HTR-8/SVneo (cell line): ENCODE measurements at regions not wholly inside any gene's neighbourhood (a gene's known extent, or its start where the extent isn't known, plus 50 kb on each side); places are given as distances from the start of the nearest gene placed in this dataset.
"Not testable (repeated sequence)": the region's sequence is repeated elsewhere in the genome, so short reads cannot be mapped to it uniquely, and the experiment has no call there.

Experiments
- DNase-seq: peaks from one replicate; pipeline ENCODE4 v3.0.0; 2011; ENCODE audit warnings: low spot score, mixed read lengths; ENCODE audit not compliant: insufficient read length
- FAIRE-seq: peaks from 2 replicates; lab custom pipeline; 2011; peaks lifted over from hg19 to GRCh38; lab: Jason Lieb, UNC

GRCh38 chr4:129929052-129929451 lies 833.1 kb downstream of the C4orf33 start:
- DNase-seq = peak; percentile 12
- no peak for FAIRE-seq

DNA sequence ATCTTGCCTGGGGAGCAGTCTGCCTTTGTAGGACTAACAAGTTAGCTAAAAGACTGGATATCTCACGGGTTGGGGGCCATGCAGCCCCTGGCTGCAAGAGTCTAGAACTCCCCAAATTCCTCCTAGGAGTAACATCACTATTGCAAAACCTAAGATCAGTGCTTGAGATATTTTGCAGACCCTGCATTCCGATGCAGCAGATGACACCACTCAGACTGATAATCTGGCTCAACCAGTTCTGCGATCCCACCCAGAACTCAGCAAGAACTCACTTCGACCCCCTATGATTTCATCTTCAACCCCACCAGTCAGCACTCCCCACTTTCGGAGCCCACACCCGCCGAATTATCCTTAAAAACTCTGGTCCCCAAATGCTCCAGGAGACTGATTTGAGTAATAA lies 834.0 kb downstream of the C4orf33 start:
- FAIRE-seq = no peak
- no peak for DNase-seq

DNA sequence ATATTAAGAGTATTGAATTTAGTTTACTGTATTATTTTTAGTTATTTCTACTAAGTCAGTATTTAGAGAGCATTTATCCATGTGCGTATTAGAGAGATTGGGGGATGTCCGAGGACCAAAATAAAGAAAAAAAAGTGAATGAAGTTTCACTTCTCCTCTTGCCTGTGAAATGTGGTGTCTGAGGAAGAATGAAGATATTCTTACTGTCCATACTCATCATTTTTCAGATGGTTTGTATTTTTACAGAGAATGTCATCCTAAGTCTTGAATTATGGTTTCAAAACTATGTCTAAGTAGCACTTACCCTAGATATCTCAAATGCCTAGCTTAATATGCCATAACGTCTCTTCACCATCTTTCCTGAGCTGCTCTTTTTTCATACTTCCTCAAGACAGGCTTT lies 854.3 kb downstream of the C4orf33 start:
- no peak for FAIRE-seq
- no peak for DNase-seq

DNA sequence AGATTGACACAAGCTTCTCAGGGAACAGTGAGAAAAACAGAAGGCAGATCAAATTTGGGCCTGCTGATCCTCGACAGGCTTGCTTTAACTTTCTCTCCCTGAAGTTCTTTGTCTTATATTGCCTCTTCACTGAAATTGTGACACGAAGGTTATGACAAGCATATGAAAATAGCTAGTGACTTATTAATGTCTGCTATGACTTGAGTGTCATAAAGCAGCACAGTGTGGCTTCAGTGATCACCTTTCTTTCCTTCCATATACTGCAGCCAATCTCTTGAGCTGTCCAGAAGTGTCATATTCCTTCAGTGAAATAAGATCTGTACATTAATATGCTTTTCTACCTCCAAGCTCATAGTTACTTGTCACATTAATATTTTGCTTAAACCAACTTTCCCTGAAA lies 870.2 kb downstream of the C4orf33 start:
- FAIRE-seq (no peak), DNase-seq (no peak)

DNA sequence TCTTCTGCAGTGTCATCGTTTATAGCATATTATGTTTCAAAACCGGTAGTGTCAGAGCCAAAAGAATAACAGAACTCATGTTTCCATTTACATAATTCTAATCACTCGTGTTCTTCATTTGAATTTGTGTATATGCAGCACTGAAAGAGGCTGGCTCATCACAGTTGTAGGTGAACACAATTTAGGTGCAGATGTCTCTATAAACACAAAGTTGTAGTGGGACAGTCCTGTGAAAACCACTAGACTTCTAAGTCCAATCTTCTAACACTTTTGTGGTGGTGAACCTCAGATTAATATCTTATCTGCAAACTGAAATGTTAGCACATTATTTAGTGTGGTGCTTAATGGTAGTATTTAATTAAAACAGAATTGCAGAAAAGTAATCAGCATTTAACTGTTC lies 872.4 kb downstream of the C4orf33 start:
- no peak for FAIRE-seq
- no peak for DNase-seq

DNA sequence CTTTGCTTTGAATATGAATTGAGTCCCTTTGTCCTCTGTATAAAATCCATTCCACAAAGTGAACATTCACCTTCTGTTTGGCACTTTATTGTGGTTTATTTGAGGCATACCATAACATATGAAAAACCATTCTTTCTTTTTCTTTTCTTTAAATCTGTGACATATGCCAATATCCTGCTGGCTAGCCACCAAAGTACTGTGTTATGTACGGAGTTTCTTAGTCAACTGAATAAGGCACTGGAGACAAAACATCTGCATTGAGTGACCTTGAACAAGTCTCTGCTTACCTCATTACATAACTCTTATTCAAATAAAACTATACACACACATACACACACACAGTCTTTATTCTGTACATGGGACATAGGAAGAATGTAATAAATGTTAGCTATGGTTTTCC lies 872.8 kb downstream of the C4orf33 start:
- DNase-seq (no peak), FAIRE-seq (no peak)

GRCh38 chr4:129970801-129971200 lies 874.8 kb downstream of the C4orf33 start:
- DNase-seq = no peak
- FAIRE-seq = no peak

- DNase-seq = no peak
- FAIRE-seq = no peak
Observed at GRCh38 chr4:129971419-129971818, 875.5 kb downstream of the C4orf33 start.

- FAIRE-seq = no peak
Observed at GRCh38 chr4:129972257-129972656, 876.3 kb downstream of the C4orf33 start.

GRCh38 chr4:129974730-129975129 lies 878.8 kb downstream of the C4orf33 start:
- no peak for FAIRE-seq
- DNase-seq = no peak

More at GRCh38 chr4:129972257-129972656, 876.3 kb downstream of the C4orf33 start:
- no peak for DNase-seq

DNA sequence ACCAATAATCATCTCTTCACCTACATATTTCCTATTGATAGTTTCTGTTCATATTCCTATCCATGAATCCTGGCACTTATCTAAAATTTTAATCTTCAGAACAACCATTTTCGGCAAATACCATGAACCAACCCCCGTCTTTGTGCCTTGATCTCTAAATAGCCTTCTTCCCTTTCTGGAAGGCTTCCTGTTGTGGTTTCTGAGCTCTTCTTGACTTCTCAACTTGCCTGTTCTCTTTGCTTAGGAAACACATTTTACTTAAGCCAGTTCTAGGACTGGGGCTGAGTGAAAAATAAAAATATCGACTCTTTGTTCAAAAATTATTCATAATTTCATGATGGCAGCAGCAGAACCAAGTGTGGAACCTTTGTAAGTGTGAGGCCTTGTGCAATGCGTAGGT lies 882.4 kb downstream of the C4orf33 start:
- FAIRE-seq = no peak
- no peak for DNase-seq

GRCh38 chr4:129988957-129989356 lies 893.0 kb downstream of the C4orf33 start:
- FAIRE-seq (no peak), DNase-seq (no peak)

DNA sequence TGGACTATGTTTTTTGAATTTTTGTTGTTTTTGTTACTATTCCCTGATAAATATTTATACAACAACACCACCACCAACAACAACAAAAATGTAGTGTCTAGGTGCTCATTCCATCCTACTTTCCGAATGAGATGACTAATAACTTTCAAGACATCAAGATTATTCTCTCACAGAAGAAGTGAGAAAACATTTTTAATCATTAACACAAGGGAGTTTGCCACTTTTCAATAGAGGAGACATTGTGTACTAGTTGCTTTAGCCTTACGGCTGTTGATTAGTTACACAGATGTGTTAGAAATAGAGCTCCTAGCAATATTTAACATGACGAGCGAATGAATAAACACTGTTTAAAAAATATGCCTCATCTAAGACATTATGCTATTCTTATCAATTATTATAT lies 898.8 kb downstream of the C4orf33 start:
- FAIRE-seq (no peak), DNase-seq (no peak)

DNA sequence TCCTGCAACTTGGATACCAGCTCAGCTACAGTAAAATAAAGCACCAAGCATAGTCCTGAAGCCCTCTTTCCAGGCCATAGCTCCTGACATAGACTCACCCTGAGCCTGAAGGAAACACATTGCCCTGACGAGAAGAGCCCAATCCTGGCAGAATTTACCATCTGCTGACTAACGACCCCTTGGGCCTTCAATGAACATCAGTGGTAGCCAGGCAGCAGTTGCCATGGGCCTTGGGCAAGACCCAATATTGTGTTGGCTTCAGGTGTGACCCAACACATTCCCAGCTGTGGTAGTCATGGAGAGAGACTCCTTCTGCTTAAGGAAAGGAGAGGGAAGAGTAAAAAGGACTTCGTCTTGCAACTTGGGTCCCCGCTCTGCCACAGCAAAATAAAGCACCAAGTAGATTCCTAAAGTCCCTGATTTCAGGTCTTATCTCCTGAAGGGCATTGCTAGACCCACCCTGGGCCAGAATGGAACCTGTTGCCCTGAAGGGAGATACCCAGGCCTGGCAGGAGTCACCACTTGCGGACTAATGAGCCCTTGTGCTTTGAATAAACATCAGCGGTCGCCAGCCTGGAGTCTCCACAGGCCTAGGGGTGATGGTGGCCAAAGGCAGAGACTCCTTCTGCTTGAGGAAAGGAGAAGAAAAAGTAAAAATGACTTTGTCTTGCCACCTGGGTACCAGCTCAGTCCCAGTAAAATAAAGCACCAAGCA lies 902.6 kb downstream of the C4orf33 start:
- no peak for DNase-seq
- no peak for FAIRE-seq

DNA sequence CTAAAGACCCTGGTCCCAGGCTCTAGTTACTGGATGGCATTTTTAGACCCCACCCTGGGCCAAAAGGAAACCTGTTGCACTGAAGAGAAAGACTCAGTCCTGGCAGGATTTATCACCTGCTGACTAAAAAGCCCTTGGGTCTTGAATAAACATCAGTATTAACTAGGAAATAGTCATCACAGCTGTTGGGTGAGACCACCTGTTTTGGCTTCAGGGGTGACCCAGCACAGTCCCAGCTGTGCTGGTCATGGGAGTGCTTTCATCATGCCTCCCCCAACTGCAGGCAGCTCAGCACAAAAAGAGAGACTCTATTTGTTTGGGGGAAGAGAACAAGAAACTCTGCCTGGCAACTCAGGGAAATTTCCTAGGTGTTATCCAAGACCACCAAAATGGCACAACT lies 903.2 kb downstream of the C4orf33 start:
- FAIRE-seq (no peak), DNase-seq (no peak)

GRCh38 chr4:130008461-130008860 lies 912.5 kb downstream of the C4orf33 start:
- FAIRE-seq = no peak
- no peak for DNase-seq

DNA sequence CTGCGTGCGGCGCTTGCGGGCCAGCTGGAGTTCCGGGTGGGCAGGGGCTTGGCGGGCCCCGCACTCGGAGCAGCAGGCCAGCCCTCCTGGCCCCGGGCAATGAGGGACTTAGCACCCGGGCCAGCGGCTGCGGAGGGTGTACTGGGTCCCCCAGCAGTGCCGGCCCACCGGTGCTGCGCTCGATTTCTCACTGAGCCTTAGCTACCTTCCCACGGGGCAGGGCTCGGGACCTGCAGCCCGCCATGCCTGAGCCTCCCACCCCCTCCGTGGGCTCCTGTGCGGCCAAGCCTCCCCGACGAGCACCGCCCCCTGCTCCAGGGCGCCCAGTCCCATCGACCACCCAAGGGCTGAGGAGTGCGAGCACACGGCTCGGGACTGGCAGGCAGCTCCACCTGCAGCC lies 916.9 kb downstream of the C4orf33 start:
- FAIRE-seq, DNase-seq: not testable (repeated sequence)

DNA sequence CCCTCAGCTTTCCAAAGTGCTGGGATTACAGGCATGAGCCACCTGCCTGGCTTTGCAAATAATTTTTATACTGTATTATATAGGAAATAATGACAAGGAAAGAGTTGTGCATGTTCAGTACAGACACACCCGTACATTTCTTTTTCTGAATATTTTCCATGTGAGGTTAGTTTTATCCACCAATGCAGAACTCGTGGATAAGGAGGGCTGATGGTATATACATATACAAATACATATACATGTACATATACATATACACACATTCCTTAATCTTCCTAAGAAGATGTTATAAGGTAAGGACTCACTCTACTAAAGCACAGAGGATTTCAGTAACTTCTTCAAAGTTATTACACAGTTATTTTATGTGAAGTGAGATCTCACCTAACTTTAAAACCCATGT lies 925.8 kb downstream of the C4orf33 start:
- DNase-seq (no peak), FAIRE-seq (no peak)

GRCh38 chr4:130023088-130023487 lies 927.1 kb downstream of the C4orf33 start:
- DNase-seq = no peak
- FAIRE-seq = no peak

DNA sequence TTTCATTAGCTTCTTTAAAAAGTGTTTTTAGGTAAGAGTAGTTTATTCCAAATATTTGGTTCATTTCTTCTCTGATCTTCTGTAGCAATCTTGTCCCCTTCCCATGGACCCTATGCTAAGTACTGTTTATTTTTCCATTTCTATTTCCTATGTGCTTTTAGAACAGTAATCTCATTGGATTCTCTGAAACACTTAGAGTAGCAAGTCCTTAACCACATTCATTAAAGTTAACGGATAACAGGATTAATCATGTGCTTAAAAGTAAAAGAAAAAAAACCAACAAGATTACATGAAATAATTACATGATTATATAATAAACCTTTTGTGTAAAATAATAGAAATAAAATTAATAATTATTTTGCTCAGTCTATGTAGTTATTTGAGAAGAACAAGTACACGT lies 929.7 kb downstream of the C4orf33 start:
- FAIRE-seq (no peak), DNase-seq (no peak)

DNA sequence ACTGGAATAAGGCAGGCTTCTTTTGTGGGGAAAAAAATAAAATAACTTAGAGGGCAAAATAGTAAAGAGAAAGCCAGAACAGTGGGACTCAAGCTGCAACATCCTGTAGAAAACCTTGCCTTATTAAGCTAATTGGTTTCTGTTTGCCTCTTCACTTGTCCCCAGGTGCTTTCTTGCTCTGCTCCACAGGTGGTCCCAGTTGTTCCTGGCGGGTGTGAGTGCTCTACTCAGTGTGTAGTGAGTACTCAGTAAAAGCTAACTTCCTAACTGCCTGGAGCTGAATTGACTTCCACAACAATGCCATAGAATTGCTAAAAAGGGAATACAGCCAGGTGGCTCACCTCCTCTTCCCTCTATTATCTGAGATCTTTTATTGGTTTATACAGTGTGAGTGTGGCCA lies 930.2 kb downstream of the C4orf33 start:
- DNase-seq = no peak
- FAIRE-seq = no peak

DNA sequence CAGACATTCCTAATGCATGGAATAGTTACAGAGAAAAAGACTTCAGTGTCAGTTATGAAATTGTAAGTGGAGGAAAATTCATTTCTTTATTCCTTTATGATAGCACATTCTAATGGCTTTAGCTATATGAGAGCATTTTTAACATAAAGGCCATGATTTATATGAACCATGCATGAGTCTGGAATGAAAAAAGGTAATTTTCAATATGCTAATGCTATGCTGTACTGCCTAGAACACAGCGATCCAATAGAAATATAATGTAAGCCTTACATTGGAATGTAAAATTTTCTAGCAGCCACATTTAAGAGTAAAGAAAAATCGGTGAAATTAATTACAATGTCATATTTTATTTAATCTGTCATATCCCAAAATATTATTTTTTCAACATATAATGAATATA lies 932.0 kb downstream of the C4orf33 start:
- no peak for FAIRE-seq
- DNase-seq = no peak
